ENCODE measurements at regions not wholly inside any gene's neighbourhood (a gene's known extent, or its start where the extent isn't known, plus 50 kb on each side); places are given as distances from the start of the nearest gene placed in this dataset.

DNA sequence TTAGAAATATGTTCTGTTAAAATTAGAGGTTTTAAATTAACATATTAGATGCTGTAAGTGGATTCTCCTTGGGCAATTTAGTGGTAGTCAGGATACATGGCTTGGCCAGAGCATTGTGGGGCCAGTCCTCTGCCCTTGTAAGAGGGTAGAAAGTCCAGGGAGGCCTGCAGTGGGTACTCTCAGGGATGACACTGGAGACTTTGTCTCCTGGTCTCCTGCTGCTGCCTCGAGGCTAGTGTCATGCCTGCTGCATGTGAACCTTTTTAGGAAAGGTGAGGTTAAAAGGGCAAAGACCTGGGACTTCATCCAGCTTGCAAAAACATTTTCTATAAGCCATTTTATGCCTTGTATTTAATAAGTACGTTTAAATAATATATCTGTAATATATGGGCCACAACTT is 96.8 kb upstream of the PROK2 start:
- no peaks in the 10 kb centered on the region for H3K9me3 ChIP-seq (ENCODE audit: control insufficient read depth in 2 of 2, insufficient read depth in 1 of 2, low read length in 1 of 2)
- H3K36me3 ChIP-seq (ENCODE audit: control insufficient read depth in 2 of 2, insufficient read depth in 2 of 2, low read length in 1 of 2) = no peaks in the 10 kb centered on the region
- H3K27ac ChIP-seq (ENCODE audit: low read depth in 1 of 2, low read length in 1 of 2) = no peak overlapping the region
- 97% methylated on average over 2 of the region's 2 CpGs for WGBS
- no peak for DNase-seq (ENCODE audit: low read depth in 6 of 9, low spot score in 9 of 9)
- H3K27me3 ChIP-seq (ENCODE audit: control insufficient read depth in 2 of 2, insufficient read depth in 1 of 2, low read length in 1 of 2) = no peaks in the 10 kb centered on the region
- H3K4me3 ChIP-seq (ENCODE audit: low read length in 2 of 2) = no peak overlapping the region
- H3K4me1 ChIP-seq (ENCODE audit: control insufficient read depth in 2 of 2, insufficient read depth in 2 of 2, low read length in 2 of 2) = no peaks in the 10 kb centered on the region

- H3K9me3 ChIP-seq (ENCODE audit: control insufficient read depth in 2 of 2, insufficient read depth in 1 of 2, low read length in 1 of 2) = no peaks in the 10 kb centered on the region
- no peaks in the 10 kb centered on the region for H3K4me1 ChIP-seq (ENCODE audit: control insufficient read depth in 2 of 2, insufficient read depth in 2 of 2, low read length in 2 of 2)
- no peak overlapping the region for H3K27ac ChIP-seq (ENCODE audit: low read depth in 1 of 2, low read length in 1 of 2)
- H3K27me3 ChIP-seq (ENCODE audit: control insufficient read depth in 2 of 2, insufficient read depth in 1 of 2, low read length in 1 of 2) = no peaks in the 10 kb centered on the region
- 98% methylated on average over 2 of the region's 2 CpGs for WGBS
- DNase-seq (ENCODE audit: low read depth in 6 of 9, low spot score in 9 of 9) = no peak
- no peak overlapping the region for H3K4me3 ChIP-seq (ENCODE audit: low read length in 2 of 2)
- no peaks in the 10 kb centered on the region for H3K36me3 ChIP-seq (ENCODE audit: control insufficient read depth in 2 of 2, insufficient read depth in 2 of 2, low read length in 1 of 2)
Observed at GRCh38 chr3:71881041-71881440, 96.1 kb upstream of the PROK2 start.

GRCh38 chr3:71879089-71879488 is 94.1 kb upstream of the PROK2 start:
- H3K4me1 ChIP-seq (ENCODE audit: control insufficient read depth in 2 of 2, insufficient read depth in 2 of 2, low read length in 2 of 2) = peaks cover 8 to 12% of the 10 kb centered on the region in 2 donors
- H3K27me3 ChIP-seq (ENCODE audit: control insufficient read depth in 2 of 2, insufficient read depth in 1 of 2, low read length in 1 of 2) = no peaks in the 10 kb centered on the region
- no peak for DNase-seq (ENCODE audit: low read depth in 6 of 9, low spot score in 9 of 9)
- H3K9me3 ChIP-seq (ENCODE audit: control insufficient read depth in 2 of 2, insufficient read depth in 1 of 2, low read length in 1 of 2) = no peaks in the 10 kb centered on the region
- H3K36me3 ChIP-seq (ENCODE audit: control insufficient read depth in 2 of 2, insufficient read depth in 2 of 2, low read length in 1 of 2) = no peaks in the 10 kb centered on the region
- WGBS = 92% methylated on average over 9 of the region's 9 CpGs
- H3K4me3 ChIP-seq (ENCODE audit: low read length in 2 of 2) = no peak overlapping the region
- H3K27ac ChIP-seq (ENCODE audit: low read depth in 1 of 2, low read length in 1 of 2) = no peak overlapping the region

DNA sequence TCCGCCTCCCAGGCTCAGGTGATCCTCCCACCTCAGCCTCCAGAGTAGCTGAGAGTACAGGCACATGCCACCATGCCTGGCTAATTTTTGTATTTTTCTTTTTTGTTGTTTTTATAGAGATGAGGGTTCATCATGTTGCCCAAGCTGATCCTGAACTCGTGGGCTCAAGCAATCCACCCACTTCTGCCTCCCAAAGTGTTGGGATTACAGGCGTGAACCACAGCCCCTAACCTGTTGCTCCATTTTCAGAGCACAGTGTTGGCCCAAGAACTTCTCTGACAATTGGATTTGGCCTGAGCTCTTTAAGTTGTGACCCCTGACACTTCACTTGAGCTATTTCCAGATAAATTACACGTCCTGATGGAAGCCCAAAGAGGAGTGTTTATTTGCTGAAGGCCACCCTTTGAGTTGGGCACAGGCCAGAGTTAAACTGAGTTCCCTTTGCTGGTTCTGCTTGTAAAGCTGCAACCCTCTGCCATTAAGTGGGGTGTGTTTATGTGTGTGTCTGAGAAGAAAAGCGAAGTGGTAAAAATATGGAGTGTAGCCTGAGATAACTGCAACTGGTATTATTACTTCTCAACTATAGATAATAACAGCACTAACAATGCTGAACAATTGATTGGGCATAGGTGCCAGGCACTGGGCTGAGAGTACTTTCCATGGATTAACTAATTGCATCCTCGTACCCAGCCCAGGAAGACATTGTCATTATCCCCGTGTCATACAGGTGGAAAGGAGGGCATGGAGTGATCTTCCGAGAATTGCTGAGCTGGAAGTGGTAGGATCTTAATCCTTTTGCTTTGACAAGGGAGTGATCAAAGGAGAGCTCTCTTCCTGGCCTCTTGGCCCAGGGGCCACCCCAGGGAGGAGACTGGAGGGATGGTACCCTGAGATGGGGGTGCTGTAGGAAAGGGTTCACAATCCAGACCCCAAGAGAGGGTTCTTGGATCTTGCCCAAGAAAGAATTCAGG is 91.5 kb upstream of the PROK2 start:
- H3K27me3 ChIP-seq (ENCODE audit: control insufficient read depth in 2 of 2, insufficient read depth in 1 of 2, low read length in 1 of 2) = no peaks in the 10 kb centered on the region
- 90% methylated on average over 8 of the region's 8 CpGs for WGBS
- DNase-seq (ENCODE audit: low read depth in 6 of 9, low spot score in 9 of 9) = no peak

GRCh38 chr3:71875461-71875947 is 90.6 kb upstream of the PROK2 start:
- H3K4me1 ChIP-seq (ENCODE audit: control insufficient read depth in 2 of 2, insufficient read depth in 2 of 2, low read length in 2 of 2) = peaks cover 8 to 15% of the 10 kb centered on the region in 2 donors
- peak; percentile 69 to 95 (median 89) for DNase-seq (ENCODE audit: low read depth in 6 of 9, low spot score in 9 of 9)
- H3K27me3 ChIP-seq (ENCODE audit: control insufficient read depth in 2 of 2, insufficient read depth in 1 of 2, low read length in 1 of 2) = no peaks in the 10 kb centered on the region
- H3K27ac ChIP-seq (ENCODE audit: low read depth in 1 of 2, low read length in 1 of 2) = no peak overlapping the region
- 25% methylated on average over 4 of the region's 4 CpGs for WGBS
- peaks cover 0 to 2% of the 10 kb centered on the region in 2 donors for H3K9me3 ChIP-seq (ENCODE audit: control insufficient read depth in 2 of 2, insufficient read depth in 1 of 2, low read length in 1 of 2)
- H3K4me3 ChIP-seq (ENCODE audit: low read length in 2 of 2) = no peak overlapping the region
- H3K36me3 ChIP-seq (ENCODE audit: control insufficient read depth in 2 of 2, insufficient read depth in 2 of 2, low read length in 1 of 2) = no peaks in the 10 kb centered on the region

More for the DNA sequence above, 91.5 kb upstream of the PROK2 start:
- no peaks in the 10 kb centered on the region for H3K36me3 ChIP-seq (ENCODE audit: control insufficient read depth in 2 of 2, insufficient read depth in 2 of 2, low read length in 1 of 2)
- no peak overlapping the region for H3K4me3 ChIP-seq (ENCODE audit: low read length in 2 of 2)
- peaks cover 8 to 15% of the 10 kb centered on the region in 2 donors for H3K4me1 ChIP-seq (ENCODE audit: control insufficient read depth in 2 of 2, insufficient read depth in 2 of 2, low read length in 2 of 2)
- H3K27ac ChIP-seq (ENCODE audit: low read depth in 1 of 2, low read length in 1 of 2) = no peak overlapping the region
- H3K9me3 ChIP-seq (ENCODE audit: control insufficient read depth in 2 of 2, insufficient read depth in 1 of 2, low read length in 1 of 2) = peaks cover 0 to 2% of the 10 kb centered on the region in 2 donors

DNA sequence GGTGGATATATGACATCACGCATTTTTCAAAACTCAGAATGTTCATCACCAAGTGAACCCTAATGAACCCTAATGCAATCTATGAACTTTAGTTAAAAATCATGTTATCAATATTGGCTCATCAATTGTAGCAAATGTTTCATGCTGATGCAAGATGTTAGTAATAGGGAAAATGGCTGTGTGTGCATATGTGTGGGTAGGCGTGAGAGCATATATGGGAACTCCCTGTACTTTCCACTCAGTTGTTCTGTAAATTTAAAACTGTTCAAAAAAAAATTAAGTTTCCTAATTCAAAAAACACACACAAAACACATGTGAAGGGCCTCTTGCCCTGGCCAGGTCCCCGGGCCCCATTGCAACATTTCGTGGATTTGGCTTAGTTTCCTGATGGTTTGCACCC is 89.7 kb upstream of the PROK2 start:
- Histone ChIP-seq H3K27ac (ENCODE audit: low read depth in 1 of 2, low read length in 1 of 2) (no peak overlapping the region), H3K27me3 (ENCODE audit: control insufficient read depth in 2 of 2, insufficient read depth in 1 of 2, low read length in 1 of 2) (no peaks in the 10 kb centered on the region), H3K4me1 (ENCODE audit: control insufficient read depth in 2 of 2, insufficient read depth in 2 of 2, low read length in 2 of 2) (peaks cover 8 to 15% of the 10 kb centered on the region in 2 donors), H3K36me3 (ENCODE audit: control insufficient read depth in 2 of 2, insufficient read depth in 2 of 2, low read length in 1 of 2) (no peaks in the 10 kb centered on the region), H3K9me3 (ENCODE audit: control insufficient read depth in 2 of 2, insufficient read depth in 1 of 2, low read length in 1 of 2) (peaks cover 0 to 2% of the 10 kb centered on the region in 2 donors), H3K4me3 (ENCODE audit: low read length in 2 of 2) (no peak overlapping the region)
- DNase-seq (ENCODE audit: low read depth in 6 of 9, low spot score in 9 of 9) = no peak
- WGBS = 71% methylated on average over 4 of the region's 4 CpGs

GRCh38 chr3:71873093-71873611 is 88.2 kb upstream of the PROK2 start:
- 80% methylated on average over 10 of the region's 10 CpGs for WGBS

GRCh38 chr3:71872256-71872655 is 87.3 kb upstream of the PROK2 start:
- 35% methylated on average over 2 of the region's 2 CpGs for WGBS
- no peaks in the 10 kb centered on the region for H3K36me3 ChIP-seq (ENCODE audit: control insufficient read depth in 2 of 2, insufficient read depth in 2 of 2, low read length in 1 of 2)
- H3K9me3 ChIP-seq (ENCODE audit: control insufficient read depth in 2 of 2, insufficient read depth in 1 of 2, low read length in 1 of 2) = peaks cover 0 to 2% of the 10 kb centered on the region in 2 donors
- no peak overlapping the region for H3K27ac ChIP-seq (ENCODE audit: low read depth in 1 of 2, low read length in 1 of 2)
- no peaks in the 10 kb centered on the region for H3K27me3 ChIP-seq (ENCODE audit: control insufficient read depth in 2 of 2, insufficient read depth in 1 of 2, low read length in 1 of 2)
- DNase-seq (ENCODE audit: low read depth in 6 of 9, low spot score in 9 of 9) = no peak
- H3K4me3 ChIP-seq (ENCODE audit: low read length in 2 of 2) = no peak overlapping the region
- peaks cover 8 to 15% of the 10 kb centered on the region in 2 donors for H3K4me1 ChIP-seq (ENCODE audit: control insufficient read depth in 2 of 2, insufficient read depth in 2 of 2, low read length in 2 of 2)

More at GRCh38 chr3:71873093-71873611, 88.2 kb upstream of the PROK2 start:
- H3K27me3 ChIP-seq (ENCODE audit: control insufficient read depth in 2 of 2, insufficient read depth in 1 of 2, low read length in 1 of 2) = no peaks in the 10 kb centered on the region
- H3K4me3 ChIP-seq (ENCODE audit: low read length in 2 of 2) = no peak overlapping the region
- no peaks in the 10 kb centered on the region for H3K36me3 ChIP-seq (ENCODE audit: control insufficient read depth in 2 of 2, insufficient read depth in 2 of 2, low read length in 1 of 2)
- H3K4me1 ChIP-seq (ENCODE audit: control insufficient read depth in 2 of 2, insufficient read depth in 2 of 2, low read length in 2 of 2) = peaks cover 8 to 15% of the 10 kb centered on the region in 2 donors
- no peak overlapping the region for H3K27ac ChIP-seq (ENCODE audit: low read depth in 1 of 2, low read length in 1 of 2)
- H3K9me3 ChIP-seq (ENCODE audit: control insufficient read depth in 2 of 2, insufficient read depth in 1 of 2, low read length in 1 of 2) = peaks cover 0 to 2% of the 10 kb centered on the region in 2 donors
- no peak for DNase-seq (ENCODE audit: low read depth in 6 of 9, low spot score in 9 of 9)

DNA sequence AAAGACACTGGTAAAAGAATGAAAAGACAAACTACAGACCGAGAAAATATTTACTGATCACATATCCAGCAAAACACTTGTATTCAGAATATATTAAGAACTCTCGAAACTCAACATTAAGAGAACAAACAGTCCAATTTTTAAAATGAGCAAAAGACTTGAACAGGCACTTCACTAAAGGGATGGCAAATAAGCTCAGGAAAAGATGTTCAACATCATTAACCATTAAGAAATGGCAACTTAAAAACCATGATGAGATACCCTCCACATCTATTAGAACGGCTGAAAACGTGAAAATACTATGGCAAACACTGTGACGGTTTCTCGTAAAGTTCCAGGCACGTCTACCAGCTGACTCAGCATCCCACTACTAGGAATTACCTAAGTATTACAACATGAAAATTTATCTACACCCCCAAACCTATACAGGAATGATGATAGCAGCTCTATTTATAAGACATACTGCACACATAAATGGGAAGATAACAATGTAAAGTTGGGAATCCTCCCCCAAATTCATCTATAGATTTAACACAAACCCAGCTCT is 86.1 kb upstream of the PROK2 start:
- H3K4me1 ChIP-seq (ENCODE audit: control insufficient read depth in 2 of 2, insufficient read depth in 2 of 2, low read length in 2 of 2) = peaks cover 8 to 15% of the 10 kb centered on the region in 2 donors
- H3K27me3 ChIP-seq (ENCODE audit: control insufficient read depth in 2 of 2, insufficient read depth in 1 of 2, low read length in 1 of 2) = no peaks in the 10 kb centered on the region
- H3K27ac ChIP-seq (ENCODE audit: low read depth in 1 of 2, low read length in 1 of 2) = no peak overlapping the region
- peaks cover 0 to 2% of the 10 kb centered on the region in 2 donors for H3K9me3 ChIP-seq (ENCODE audit: control insufficient read depth in 2 of 2, insufficient read depth in 1 of 2, low read length in 1 of 2)
- over 99% methylated on average over 7 of the region's 7 CpGs for WGBS
- no peaks in the 10 kb centered on the region for H3K36me3 ChIP-seq (ENCODE audit: control insufficient read depth in 2 of 2, insufficient read depth in 2 of 2, low read length in 1 of 2)
- no peak overlapping the region for H3K4me3 ChIP-seq (ENCODE audit: low read length in 2 of 2)
- DNase-seq (ENCODE audit: low read depth in 6 of 9, low spot score in 9 of 9) = no peak

Measured in thymus (tissue), 11 donors.